Neural cell (in vitro differentiated cells): ENCODE measurements at regions not wholly inside any gene's neighbourhood (a gene's known extent, or its start where the extent isn't known, plus 50 kb on each side); places are given as distances from the start of the nearest gene placed in this dataset.

ENCODE experiments used
- EP300 ChIP-seq: fragments of 450-650 bp; conservative IDR thresholded peaks from 2 replicates; pipeline ENCODE4 v1.6.1; 2014; ENCODE audit warnings: antibody characterized with exemption, mild to moderate bottlenecking, moderate library complexity; ENCODE audit not compliant: poor library complexity, severe bottlenecking
- EZH2 ChIP-seq: fragments of 200-600, 300-800 bp; shearing (Covaris generic), sonication (generic); IDR thresholded peaks from 2 replicates; pipeline ENCODE4 v1.6.1; 2014; ENCODE audit warnings: antibody characterized with exemption, low read length, borderline replicate concordance, mild to moderate bottlenecking; ENCODE audit not compliant: insufficient read depth, poor library complexity, severe bottlenecking
- POLR2AphosphoS5 ChIP-seq: IDR thresholded peaks from 2 replicates; pipeline ENCODE4 v1.6.1; 2012
- REST ChIP-seq: IDR thresholded peaks from 2 replicates; pipeline ENCODE4 v1.6.1; 2012; ENCODE audit warnings: borderline replicate concordance
- SMC3 ChIP-seq: fragments of 450-650 bp; conservative IDR thresholded peaks from 2 replicates; pipeline ENCODE4 v1.6.1; 2014; ENCODE audit warnings: antibody characterized with exemption, mild to moderate bottlenecking, moderate library complexity; ENCODE audit not compliant: poor library complexity
- TAF1 ChIP-seq: IDR thresholded peaks from 2 replicates; pipeline ENCODE4 v1.6.1; 2012; ENCODE audit warnings: low read depth
- TF ChIP-seq, protein P1 (sequence below): fragments of 450-650 bp; IDR thresholded peaks from 2 replicates; pipeline ENCODE4 v1.5.1; 2014; ENCODE audit warnings: antibody characterized with exemption, mild to moderate bottlenecking, moderate library complexity; ENCODE audit not compliant: poor library complexity, severe bottlenecking

- TF ChIP-seq, protein P1, sequence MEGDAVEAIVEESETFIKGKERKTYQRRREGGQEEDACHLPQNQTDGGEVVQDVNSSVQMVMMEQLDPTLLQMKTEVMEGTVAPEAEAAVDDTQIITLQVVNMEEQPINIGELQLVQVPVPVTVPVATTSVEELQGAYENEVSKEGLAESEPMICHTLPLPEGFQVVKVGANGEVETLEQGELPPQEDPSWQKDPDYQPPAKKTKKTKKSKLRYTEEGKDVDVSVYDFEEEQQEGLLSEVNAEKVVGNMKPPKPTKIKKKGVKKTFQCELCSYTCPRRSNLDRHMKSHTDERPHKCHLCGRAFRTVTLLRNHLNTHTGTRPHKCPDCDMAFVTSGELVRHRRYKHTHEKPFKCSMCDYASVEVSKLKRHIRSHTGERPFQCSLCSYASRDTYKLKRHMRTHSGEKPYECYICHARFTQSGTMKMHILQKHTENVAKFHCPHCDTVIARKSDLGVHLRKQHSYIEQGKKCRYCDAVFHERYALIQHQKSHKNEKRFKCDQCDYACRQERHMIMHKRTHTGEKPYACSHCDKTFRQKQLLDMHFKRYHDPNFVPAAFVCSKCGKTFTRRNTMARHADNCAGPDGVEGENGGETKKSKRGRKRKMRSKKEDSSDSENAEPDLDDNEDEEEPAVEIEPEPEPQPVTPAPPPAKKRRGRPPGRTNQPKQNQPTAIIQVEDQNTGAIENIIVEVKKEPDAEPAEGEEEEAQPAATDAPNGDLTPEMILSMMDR, result no peak
- no peak for TF ChIP-seq TAF1
- TF ChIP-seq EZH2, result no peak
- no peak for TF ChIP-seq POLR2AphosphoS5
- TF ChIP-seq SMC3, result no peak
- no peak for TF ChIP-seq EP300
- TF ChIP-seq REST, result no peak
These were observed 118.5 kb upstream of the RIOK3 start for GRCh38 chr18:23334569-23334968.
